ENCODE measurements at regions not wholly inside any gene's neighbourhood (a gene's known extent, or its start where the extent isn't known, plus 50 kb on each side); places are given as distances from the start of the nearest gene placed in this dataset.
A peak's percentile ranks its signal among the peaks of the same experiment; 100 is the strongest.

GRCh38 chr2:219902891-219903552 lies 275.6 kb downstream of the SLC4A3 start:
- Mint-ChIP-seq H3K4me1 (peaks cover 20% of the 10 kb centered on the region), H3K27me3 (ENCODE audit: low read depth) (peaks cover 31% of the 10 kb centered on the region), H3K36me3 (ENCODE audit: low read depth) (no peaks in the 10 kb centered on the region), H3K9me3 (no peaks in the 10 kb centered on the region), H3K4me3 (no peak overlapping the region), H3K27ac (ENCODE audit: unreplicated experiment) (peak overlapping the region; percentile 44)
- DNase-seq (ENCODE audit: low read depth, low spot score), result no peak
- TF ChIP-seq CTCF (conservative IDR thresholded peaks at IDR 0.05), result no peak

- H3K4me3 Mint-ChIP-seq, result no peak overlapping the region
- H3K36me3 Mint-ChIP-seq (ENCODE audit: low read depth), result no peaks in the 10 kb centered on the region
- H3K4me1 Mint-ChIP-seq, result peaks cover 20% of the 10 kb centered on the region
- peaks cover 28% of the 10 kb centered on the region for H3K27me3 Mint-ChIP-seq (ENCODE audit: low read depth)
- TF ChIP-seq CTCF (conservative IDR thresholded peaks at IDR 0.05), result no peak
- peaks cover 7% of the 10 kb centered on the region for H3K9me3 Mint-ChIP-seq
- DNase-seq (ENCODE audit: low read depth, low spot score), result no peak
- no peak overlapping the region for H3K27ac Mint-ChIP-seq (ENCODE audit: unreplicated experiment)
These were observed 278.2 kb downstream of the SLC4A3 start for GRCh38 chr2:219905640-219906039.

GRCh38 chr2:219906114-219907010 lies 278.9 kb downstream of the SLC4A3 start:
- Mint-ChIP-seq H3K27me3 (ENCODE audit: low read depth) (peaks cover 23% of the 10 kb centered on the region), H3K4me1 (peaks cover 25% of the 10 kb centered on the region), H3K36me3 (ENCODE audit: low read depth) (no peaks in the 10 kb centered on the region), H3K9me3 (peaks cover 7% of the 10 kb centered on the region), H3K4me3 (no peak overlapping the region), H3K27ac (ENCODE audit: unreplicated experiment) (no peak overlapping the region)
- TF ChIP-seq CTCF (conservative IDR thresholded peaks at IDR 0.05), result no peak
- no peak for DNase-seq (ENCODE audit: low read depth, low spot score)

GRCh38 chr2:219907011-219907365 lies 279.6 kb downstream of the SLC4A3 start:
- no peak for DNase-seq (ENCODE audit: low read depth, low spot score)
- Mint-ChIP-seq H3K9me3 (peaks cover 7% of the 10 kb centered on the region), H3K4me1 (peaks cover 26% of the 10 kb centered on the region), H3K36me3 (ENCODE audit: low read depth) (no peaks in the 10 kb centered on the region), H3K27me3 (ENCODE audit: low read depth) (peaks cover 23% of the 10 kb centered on the region), H3K27ac (ENCODE audit: unreplicated experiment) (no peak overlapping the region), H3K4me3 (no peak overlapping the region)
- no peak for TF ChIP-seq CTCF (conservative IDR thresholded peaks at IDR 0.05)

- DNase-seq (ENCODE audit: low read depth, low spot score), result no peak
These were observed 281.1 kb downstream of the SLC4A3 start for GRCh38 chr2:219908538-219908937.

More at GRCh38 chr2:219908538-219908937, 281.1 kb downstream of the SLC4A3 start:
- Mint-ChIP-seq H3K36me3 (ENCODE audit: low read depth) (no peaks in the 10 kb centered on the region), H3K4me1 (peaks cover 25% of the 10 kb centered on the region), H3K27ac (ENCODE audit: unreplicated experiment) (peak overlapping the region; percentile 55), H3K9me3 (peaks cover 7% of the 10 kb centered on the region), H3K4me3 (no peak overlapping the region), H3K27me3 (ENCODE audit: low read depth) (peaks cover 22% of the 10 kb centered on the region)
- no peak for TF ChIP-seq CTCF (conservative IDR thresholded peaks at IDR 0.05)
